HepG2 (cell line): ENCODE measurements at regions not wholly inside any gene's neighbourhood (a gene's known extent, or its start where the extent isn't known, plus 50 kb on each side); places are given as distances from the start of the nearest gene placed in this dataset.

ENCODE experiments used
- ATAC-seq: fragments of 200-7000 bp; cut with Tn5 transposase; 3 replicates; pipeline ENCODE4 v1.9.1; 2020; ENCODE audit warnings: mild to moderate bottlenecking, moderate library complexity
- BruUV-seq: library from RNA; stranded (reverse); fragments of 400-500 nt; replicated peaks from 2 replicates; lab custom pipeline; 2021; lab: Mats Ljungman, UMichigan
- CTCF ChIA-PET: fragments of 300-600 bp; formaldehyde crosslinking; extraction: SDS; loops from one replicate; lab custom pipeline; 2021; ENCODE audit warnings: low total read pairs, inconsistent platforms, low intra/inter-chr PET ratio; lab: Yijun Ruan, JAX
- POLR2A ChIA-PET: fragments of 350-600 bp; sonication (Branson Sonifier 250); formaldehyde crosslinking; loops from one replicate; lab custom pipeline; 2020; ENCODE audit warnings: antibody characterized with exemption, inconsistent platforms; lab: Yijun Ruan, JAX
- DNase-seq: peaks from one replicate; pipeline ENCODE4 v3.0.0-alpha.2; 2015; ENCODE audit warnings: low spot score
- FAIRE-seq: peaks from 3 replicates; lab custom pipeline; 2011; peaks lifted over from hg19 to GRCh38; lab: Jason Lieb, UNC
- H2AFZ ChIP-seq: one replicate; pipeline ENCODE4 v1.6.1; 2011; ENCODE audit warnings: low read length, inconsistent platforms
- H3K27ac ChIP-seq: fragments of 300-600 bp; 3 replicates; pipeline ENCODE4 v1.8.0; 2011; ENCODE audit warnings: mixed run types, mild to moderate bottlenecking, mixed read lengths, low read length, inconsistent platforms; ENCODE audit not compliant: insufficient read depth; ENCODE audit errors: extremely low read length
- H3K27me3 ChIP-seq, 2 experiments: fragments of 200-600 bp in 1 of 2; 2 replicates in 1 of 2; 3 replicates in 1 of 2; pipeline versions ENCODE4 v1.6.0 to v1.8.0; 2011; ENCODE audit warnings: low read length in 2 of 2, mild to moderate bottlenecking in 2 of 2, moderate library complexity in 2 of 2, inconsistent platforms in 1 of 2; ENCODE audit not compliant: insufficient read depth in 2 of 2, control insufficient read depth in 1 of 2
- H3K36me3 ChIP-seq, 2 experiments: fragments of 200-600 bp in 1 of 2; replicated peaks in 1 of 2; 2 replicates in 1 of 2; 3 replicates in 1 of 2; pipeline versions ENCODE4 v1.5.1 to v1.8.0; 2011; ENCODE audit warnings: low read length in 2 of 2, inconsistent platforms in 1 of 2; ENCODE audit not compliant: insufficient read depth in 2 of 2, control insufficient read depth in 1 of 2
- H3K4me1 ChIP-seq: 2 replicates; pipeline ENCODE4 v1.5.1; 2012; ENCODE audit warnings: low read length, inconsistent platforms; ENCODE audit not compliant: insufficient read depth
- H3K4me2 ChIP-seq: 2 replicates; pipeline ENCODE4 v1.6.0; 2011; ENCODE audit warnings: low read depth, low read length, inconsistent platforms
- H3K4me3 ChIP-seq, 3 experiments: fragments of 200-600 bp in 1 of 3; sonication (generic), shearing (Covaris generic) in 1 of 3; replicated peaks in 1 of 3; 2 replicates each; pipeline ENCODE4 v1.5.1; 2011 to 2016; ENCODE audit warnings: low read length in 3 of 3, inconsistent platforms in 2 of 3, low read depth in 2 of 3, mild to moderate bottlenecking in 2 of 3, control low read depth in 1 of 3, mixed read lengths in 1 of 3; ENCODE audit not compliant: insufficient read depth in 1 of 3
- H3K79me2 ChIP-seq: one replicate; pipeline ENCODE4 v1.6.1; 2011; ENCODE audit warnings: low read length, inconsistent platforms; ENCODE audit not compliant: insufficient read depth
- H3K9ac ChIP-seq: 2 replicates; pipeline ENCODE4 v1.6.0; 2011; ENCODE audit warnings: mild to moderate bottlenecking, low read depth, low read length, inconsistent platforms; ENCODE audit not compliant: insufficient read depth
- H3K9me3 ChIP-seq: 2 replicates; pipeline ENCODE4 v1.5.1; 2012; ENCODE audit warnings: mild to moderate bottlenecking, low read length
- H4K20me1 ChIP-seq: 2 replicates; pipeline ENCODE4 v1.6.0; 2011; ENCODE audit warnings: inconsistent platforms, mild to moderate bottlenecking, low read length, moderate library complexity; ENCODE audit not compliant: insufficient read depth
- HOXA3 ChIP-seq: sonication (generic); formaldehyde crosslinking; IDR thresholded peaks from 2 replicates; pipeline ENCODE4 v1.5.0; 2020; ENCODE audit warnings: missing genetic modification reagents
- IRF2 ChIP-seq: IDR thresholded peaks from 2 replicates; pipeline ENCODE4 v1.6.1; 2018; ENCODE audit warnings: missing genetic modification reagents, missing compliant biosample characterization
- KIAA2018 ChIP-seq: sonication (generic); formaldehyde crosslinking; IDR thresholded peaks from 2 replicates; pipeline ENCODE4 v1.5.0; 2020; ENCODE audit warnings: mild to moderate bottlenecking, missing genetic modification reagents, borderline replicate concordance
- LRRFIP1 ChIP-seq: sonication (generic); formaldehyde crosslinking; conservative IDR thresholded peaks from 2 replicates; pipeline ENCODE4 v1.4.0; 2020; ENCODE audit warnings: missing genetic modification reagents
- MLLT10 ChIP-seq: sonication (generic); formaldehyde crosslinking; IDR thresholded peaks from 2 replicates; pipeline ENCODE4 v1.4.0; 2020; ENCODE audit warnings: missing genetic modification reagents
- NCOA1 ChIP-seq: sonication (generic); formaldehyde crosslinking; IDR thresholded peaks from 2 replicates; pipeline ENCODE4 v1.9.0; 2021; ENCODE audit warnings: missing genetic modification reagents
- NFKBIZ ChIP-seq: IDR thresholded peaks from 2 replicates; pipeline ENCODE4 v1.6.1; 2018; ENCODE audit warnings: missing genetic modification reagents, missing compliant biosample characterization
- NR2F2 ChIP-seq: IDR thresholded peaks from 2 replicates; pipeline ENCODE4 v1.6.1; 2012; ENCODE audit warnings: low read depth, inconsistent platforms, borderline replicate concordance
- REXO4 ChIP-seq: sonication (generic); formaldehyde crosslinking; IDR thresholded peaks from 2 replicates; pipeline ENCODE4 v1.8.0; 2022; ENCODE audit warnings: missing genetic modification reagents, mild to moderate bottlenecking, borderline replicate concordance
- SCMH1 ChIP-seq: sonication (generic); formaldehyde crosslinking; IDR thresholded peaks from 2 replicates; pipeline ENCODE4 v1.9.0; 2021; ENCODE audit warnings: missing genetic modification reagents, mild to moderate bottlenecking, borderline replicate concordance
- STAG1 ChIP-seq: sonication (generic); formaldehyde crosslinking; IDR thresholded peaks from 2 replicates; pipeline ENCODE4 v1.4.0; 2020; ENCODE audit warnings: missing genetic modification reagents
- TP53 ChIP-seq: sonication (generic); formaldehyde crosslinking; conservative IDR thresholded peaks from 2 replicates; pipeline ENCODE4 v1.4.0; 2020; ENCODE audit warnings: missing genetic modification reagents
- ZNF331 ChIP-seq: sonication (generic); formaldehyde crosslinking; IDR thresholded peaks from 2 replicates; pipeline ENCODE4 v1.4.0; 2020; ENCODE audit warnings: missing genetic modification reagents
- ZNF367 ChIP-seq: sonication (generic); formaldehyde crosslinking; IDR thresholded peaks from 2 replicates; pipeline ENCODE4 v1.4.0; 2020; ENCODE audit warnings: missing genetic modification reagents, borderline replicate concordance
- ZNF749 ChIP-seq: sonication (generic); formaldehyde crosslinking; IDR thresholded peaks from 2 replicates; pipeline ENCODE4 v1.8.0; 2022; ENCODE audit warnings: mild to moderate bottlenecking, missing genetic modification reagents, moderate library complexity, borderline replicate concordance
- WGBS: methylation state at CpG from one replicate; pipeline ENCODE4 v1.1.6; 2017; ENCODE audit warnings: low lambda C conversion rate; 5-methylcytosine and 5-hydroxymethylcytosine counted together
- in situ Hi-C: cut with HindIII; loops from 2 replicates; pipeline ENCODE4 v1.10.0; 2017; ENCODE audit warnings: low pct_unique_long_range_greater_than_20kb; ENCODE audit not compliant: extremely low pct_ligation_motif_present
- intact Hi-C: fragments of 100-400 bp; cut with micrococcal nuclease; formaldehyde crosslinking; loops from one replicate; pipeline ENCODE4 v1.10.0; 2022; ENCODE audit not compliant: unreplicated experiment
- TF ChIP-seq, protein P1 (sequence below): sonication (generic); formaldehyde crosslinking; IDR thresholded peaks from 2 replicates; pipeline ENCODE4 v1.4.0; 2020; ENCODE audit warnings: mild to moderate bottlenecking, missing genetic modification reagents

DNA sequence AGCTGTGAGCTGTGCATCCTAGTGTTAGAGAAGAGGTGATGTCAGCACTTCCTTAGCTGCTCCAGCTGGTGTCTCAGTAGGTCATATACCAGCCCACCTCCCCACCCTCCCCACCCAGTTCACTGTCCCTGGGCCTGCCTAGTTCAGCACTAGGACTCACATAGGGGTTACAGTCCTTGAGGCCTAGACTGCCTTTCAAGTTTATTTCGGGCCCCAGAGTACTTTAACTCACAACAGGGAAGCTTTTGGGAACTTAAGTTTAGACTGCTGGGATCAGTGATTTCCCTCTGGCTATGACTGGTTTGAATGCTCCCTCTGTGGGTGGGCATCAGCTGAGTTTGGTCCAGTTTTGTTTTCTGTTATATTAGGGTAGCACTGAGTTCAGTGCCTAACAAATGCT, 139.2 kb upstream of the MMS22L start:
- DNase-seq = no peak
- no peaks in the 10 kb centered on the region for H3K36me3 ChIP-seq
- no peaks in the 10 kb centered on the region for H3K79me2 ChIP-seq
- no peak overlapping the region for H2AFZ ChIP-seq
- POLR2A ChIA-PET = no interaction called here
- WGBS = no CpG with 5 or more reads among the region's 1 CpG
- H3K9ac ChIP-seq = no peak overlapping the region
- H3K9me3 ChIP-seq = no peaks in the 10 kb centered on the region
- no peak for TF ChIP-seq ZNF749
- TF ChIP-seq KIAA2018 (CRISPR knock-in tag) = no peak
- no peak for TF ChIP-seq TP53 (CRISPR knock-in tag)
- no peak for TF ChIP-seq NFKBIZ (CRISPR knock-in tag)
- TF ChIP-seq, protein P1, sequence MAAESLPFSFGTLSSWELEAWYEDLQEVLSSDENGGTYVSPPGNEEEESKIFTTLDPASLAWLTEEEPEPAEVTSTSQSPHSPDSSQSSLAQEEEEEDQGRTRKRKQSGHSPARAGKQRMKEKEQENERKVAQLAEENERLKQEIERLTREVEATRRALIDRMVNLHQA (CRISPR knock-in tag) = no peak
- no peak for TF ChIP-seq NR2F2
- no peak for TF ChIP-seq REXO4 (CRISPR knock-in tag)
- TF ChIP-seq ZNF331 (CRISPR knock-in tag) = no peak
- TF ChIP-seq SCMH1 (CRISPR knock-in tag) = no peak
- no peak for TF ChIP-seq LRRFIP1 (CRISPR knock-in tag)
- TF ChIP-seq NCOA1 (CRISPR knock-in tag) = no peak
- no peak for TF ChIP-seq HOXA3 (CRISPR knock-in tag)
- TF ChIP-seq ZNF367 (CRISPR knock-in tag) = no peak
- TF ChIP-seq IRF2 (CRISPR knock-in tag) = no peak
- no peak for TF ChIP-seq MLLT10 (CRISPR knock-in tag)
- TF ChIP-seq STAG1 (CRISPR knock-in tag) = no peak
- no peaks in the 10 kb centered on the region for H3K27me3 ChIP-seq
- in situ Hi-C loops = no loop called here
- no peak overlapping the region for H3K4me3 ChIP-seq
- no peak overlapping the region for H3K4me2 ChIP-seq
- no peaks in the 10 kb centered on the region for H3K4me1 ChIP-seq
- no peak for FAIRE-seq
- CTCF ChIA-PET = no interaction called here
- BruUV-seq = no TSS peak
- ATAC-seq = no peak
- intact Hi-C loops = no loop called here
- H4K20me1 ChIP-seq = no peaks in the 10 kb centered on the region
- H3K27ac ChIP-seq = no peak overlapping the region
